PC-3 (cell line): ENCODE measurements at regions not wholly inside any gene's neighbourhood (a gene's known extent, or its start where the extent isn't known, plus 50 kb on each side); places are given as distances from the start of the nearest gene placed in this dataset.

Experiments used
- CTCF ChIP-seq: fragments of 300-600 bp; sonication (generic); conservative IDR thresholded peaks from 2 replicates; pipeline ENCODE4 v1.5.1; 2017; ENCODE audit warnings: antibody characterized with exemption, low read depth, mild to moderate bottlenecking, low read length
- EZH2 ChIP-seq: fragments of 300-600 bp; sonication (generic); IDR thresholded peaks from one replicate; pipeline ENCODE4 v1.6.1; 2017; ENCODE audit warnings: antibody characterized with exemption, mild to moderate bottlenecking, low read length; ENCODE audit not compliant: unreplicated experiment
- EZH2phosphoT487 ChIP-seq: fragments of 300-600 bp; sonication (generic); IDR thresholded peaks from 2 replicates; pipeline ENCODE4 v1.6.1; 2018; ENCODE audit warnings: mild to moderate bottlenecking, antibody characterized with exemption, low read length, borderline replicate concordance

- TF ChIP-seq CTCF (no peak), EZH2 (no peak), EZH2phosphoT487 (no peak)
These were observed 173.0 kb downstream of the COX18 start for GRCh38 chr4:72896515-72896914.
